Neural cell (in vitro differentiated cells): ENCODE measurements at regions not wholly inside any gene's neighbourhood (a gene's known extent, or its start where the extent isn't known, plus 50 kb on each side); places are given as distances from the start of the nearest gene placed in this dataset.

Source experiments
- H2AFZ ChIP-seq: fragments of 200-600, 300-800 bp; sonication (generic), shearing (Covaris generic); 2 replicates; pipeline ENCODE4 v1.6.0; 2014; ENCODE audit warnings: low read depth, mild to moderate bottlenecking, antibody characterized with exemption, low read length, moderate library complexity
- H3F3A ChIP-seq: fragments of 200-600 bp; shearing (Covaris generic); 2 replicates; pipeline ENCODE4 v1.6.1; 2016; ENCODE audit warnings: mild to moderate bottlenecking, moderate library complexity, mixed read lengths, antibody characterized with exemption, low read length; ENCODE audit not compliant: insufficient read depth, poor library complexity, severe bottlenecking
- H3K27ac ChIP-seq: fragments of 200-600, 300-800 bp; sonication (generic), shearing (Covaris generic); 2 replicates; pipeline ENCODE4 v1.5.1; 2014; ENCODE audit warnings: mild to moderate bottlenecking, low read length, moderate library complexity
- H3K27me3 ChIP-seq: fragments of 300-800, 200-600 bp; sonication (generic), shearing (Covaris generic); 2 replicates; pipeline ENCODE4 v1.6.0; 2014; ENCODE audit warnings: mild to moderate bottlenecking, low read depth, low read length, moderate library complexity; ENCODE audit not compliant: insufficient read depth
- H3K36me3 ChIP-seq: fragments of 300-800, 200-600 bp; sonication (generic), shearing (Covaris generic); 2 replicates; pipeline ENCODE4 v1.5.1; 2014; ENCODE audit warnings: mild to moderate bottlenecking, antibody characterized with exemption, low read length, moderate library complexity; ENCODE audit not compliant: insufficient read depth
- H3K4me2 ChIP-seq: fragments of 300-800, 200-600 bp; sonication (generic), shearing (Covaris generic); 2 replicates; pipeline ENCODE4 v1.6.0; 2014; ENCODE audit warnings: mild to moderate bottlenecking, low read length
- H3K4me3 ChIP-seq: fragments of 300-800, 200-600 bp; sonication (generic), shearing (Covaris generic); 2 replicates; pipeline ENCODE4 v1.5.1; 2014; ENCODE audit warnings: mild to moderate bottlenecking, low read length, moderate library complexity
- H3K79me2 ChIP-seq: fragments of 200-600 bp; shearing (Covaris generic); replicated peaks from 2 replicates; pipeline ENCODE4 v1.6.0; 2014; ENCODE audit warnings: mild to moderate bottlenecking, low read length, moderate library complexity; ENCODE audit not compliant: insufficient read depth
- H3K9ac ChIP-seq: fragments of 300-800, 200-600 bp; sonication (generic), shearing (Covaris generic); 2 replicates; pipeline ENCODE4 v1.6.1; 2016; ENCODE audit warnings: mild to moderate bottlenecking, low read length, mixed read lengths
- H3K9me2 ChIP-seq: fragments of 200-600 bp; shearing (Covaris generic); 2 replicates; pipeline ENCODE4 v1.6.1; 2016; ENCODE audit warnings: mild to moderate bottlenecking, low read length, mixed read lengths; ENCODE audit not compliant: insufficient read depth
- H3K9me3 ChIP-seq: fragments of 200-600, 300-800 bp; sonication (generic), shearing (Covaris generic); 2 replicates; pipeline ENCODE4 v1.6.1; 2016; ENCODE audit warnings: mild to moderate bottlenecking, mixed run types, low read length, moderate library complexity, mixed read lengths
- H4K20me1 ChIP-seq: fragments of 200-600 bp; shearing (Covaris generic); 2 replicates; pipeline ENCODE4 v1.6.1; 2016; ENCODE audit warnings: mild to moderate bottlenecking, mixed run types; ENCODE audit not compliant: insufficient read depth
- EP300 ChIP-seq: fragments of 450-650 bp; conservative IDR thresholded peaks from 2 replicates; pipeline ENCODE4 v1.6.1; 2014; ENCODE audit warnings: antibody characterized with exemption, mild to moderate bottlenecking, moderate library complexity; ENCODE audit not compliant: poor library complexity, severe bottlenecking
- EZH2 ChIP-seq: fragments of 200-600, 300-800 bp; shearing (Covaris generic), sonication (generic); IDR thresholded peaks from 2 replicates; pipeline ENCODE4 v1.6.1; 2014; ENCODE audit warnings: antibody characterized with exemption, low read length, borderline replicate concordance, mild to moderate bottlenecking; ENCODE audit not compliant: insufficient read depth, poor library complexity, severe bottlenecking
- MXI1 ChIP-seq: fragments of 450-650 bp; conservative IDR thresholded peaks from 2 replicates; pipeline ENCODE4 v1.6.1; 2014; ENCODE audit warnings: antibody characterized with exemption, mild to moderate bottlenecking; ENCODE audit not compliant: poor library complexity, severe bottlenecking
- POLR2AphosphoS5 ChIP-seq: IDR thresholded peaks from 2 replicates; pipeline ENCODE4 v1.6.1; 2012
- RAD21 ChIP-seq: fragments of 450-650 bp; conservative IDR thresholded peaks from 2 replicates; pipeline ENCODE4 v1.6.1; 2014; ENCODE audit warnings: antibody characterized with exemption, mild to moderate bottlenecking, moderate library complexity
- SMC3 ChIP-seq: fragments of 450-650 bp; conservative IDR thresholded peaks from 2 replicates; pipeline ENCODE4 v1.6.1; 2014; ENCODE audit warnings: antibody characterized with exemption, mild to moderate bottlenecking, moderate library complexity; ENCODE audit not compliant: poor library complexity
- TAF1 ChIP-seq: IDR thresholded peaks from 2 replicates; pipeline ENCODE4 v1.6.1; 2012; ENCODE audit warnings: low read depth
- TF ChIP-seq, protein P1 (sequence below): IDR thresholded peaks from 2 replicates; pipeline ENCODE4 v1.6.1; 2012; ENCODE audit warnings: borderline replicate concordance
- TF ChIP-seq, protein P2 (sequence below): fragments of 450-650 bp; IDR thresholded peaks from 2 replicates; pipeline ENCODE4 v1.5.1; 2014; ENCODE audit warnings: antibody characterized with exemption, mild to moderate bottlenecking, moderate library complexity; ENCODE audit not compliant: poor library complexity, severe bottlenecking

DNA sequence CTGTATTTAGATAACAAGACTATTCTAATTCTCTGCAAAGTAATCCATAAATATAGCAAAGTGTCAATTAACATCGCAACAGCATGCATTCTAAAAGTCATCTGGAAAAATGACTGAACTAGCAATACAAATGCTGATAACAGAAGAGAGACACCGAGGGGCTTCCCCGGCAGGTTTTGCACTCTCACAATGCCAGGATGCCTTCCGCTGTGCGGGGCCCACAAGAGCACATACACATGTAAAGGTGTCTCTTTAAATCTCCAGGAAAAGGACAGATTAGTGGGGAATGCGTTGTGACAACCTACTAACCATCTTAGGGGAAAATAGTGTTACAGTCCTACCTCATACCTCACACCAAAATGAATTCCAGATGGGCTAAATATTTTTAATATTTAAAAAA is 86.9 kb downstream of the CXCL12 start:
- Histone ChIP-seq H3K9ac (no peak overlapping the region), H3K4me2 (no peak overlapping the region), H3K9me2 (no peaks in the 10 kb centered on the region), H4K20me1 (no peaks in the 10 kb centered on the region), H3K27ac (no peak overlapping the region), H3K36me3 (no peaks in the 10 kb centered on the region), H3K27me3 (no peaks in the 10 kb centered on the region), H3K79me2 (no peaks in the 10 kb centered on the region), H2AFZ (no peak overlapping the region), H3F3A (no peaks in the 10 kb centered on the region), H3K4me3 (no peak overlapping the region), H3K9me3 (no peaks in the 10 kb centered on the region)
- TF ChIP-seq, protein P1, sequence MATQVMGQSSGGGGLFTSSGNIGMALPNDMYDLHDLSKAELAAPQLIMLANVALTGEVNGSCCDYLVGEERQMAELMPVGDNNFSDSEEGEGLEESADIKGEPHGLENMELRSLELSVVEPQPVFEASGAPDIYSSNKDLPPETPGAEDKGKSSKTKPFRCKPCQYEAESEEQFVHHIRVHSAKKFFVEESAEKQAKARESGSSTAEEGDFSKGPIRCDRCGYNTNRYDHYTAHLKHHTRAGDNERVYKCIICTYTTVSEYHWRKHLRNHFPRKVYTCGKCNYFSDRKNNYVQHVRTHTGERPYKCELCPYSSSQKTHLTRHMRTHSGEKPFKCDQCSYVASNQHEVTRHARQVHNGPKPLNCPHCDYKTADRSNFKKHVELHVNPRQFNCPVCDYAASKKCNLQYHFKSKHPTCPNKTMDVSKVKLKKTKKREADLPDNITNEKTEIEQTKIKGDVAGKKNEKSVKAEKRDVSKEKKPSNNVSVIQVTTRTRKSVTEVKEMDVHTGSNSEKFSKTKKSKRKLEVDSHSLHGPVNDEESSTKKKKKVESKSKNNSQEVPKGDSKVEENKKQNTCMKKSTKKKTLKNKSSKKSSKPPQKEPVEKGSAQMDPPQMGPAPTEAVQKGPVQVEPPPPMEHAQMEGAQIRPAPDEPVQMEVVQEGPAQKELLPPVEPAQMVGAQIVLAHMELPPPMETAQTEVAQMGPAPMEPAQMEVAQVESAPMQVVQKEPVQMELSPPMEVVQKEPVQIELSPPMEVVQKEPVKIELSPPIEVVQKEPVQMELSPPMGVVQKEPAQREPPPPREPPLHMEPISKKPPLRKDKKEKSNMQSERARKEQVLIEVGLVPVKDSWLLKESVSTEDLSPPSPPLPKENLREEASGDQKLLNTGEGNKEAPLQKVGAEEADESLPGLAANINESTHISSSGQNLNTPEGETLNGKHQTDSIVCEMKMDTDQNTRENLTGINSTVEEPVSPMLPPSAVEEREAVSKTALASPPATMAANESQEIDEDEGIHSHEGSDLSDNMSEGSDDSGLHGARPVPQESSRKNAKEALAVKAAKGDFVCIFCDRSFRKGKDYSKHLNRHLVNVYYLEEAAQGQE, result no peak
- TF ChIP-seq MXI1, result no peak
- TF ChIP-seq, protein P2, sequence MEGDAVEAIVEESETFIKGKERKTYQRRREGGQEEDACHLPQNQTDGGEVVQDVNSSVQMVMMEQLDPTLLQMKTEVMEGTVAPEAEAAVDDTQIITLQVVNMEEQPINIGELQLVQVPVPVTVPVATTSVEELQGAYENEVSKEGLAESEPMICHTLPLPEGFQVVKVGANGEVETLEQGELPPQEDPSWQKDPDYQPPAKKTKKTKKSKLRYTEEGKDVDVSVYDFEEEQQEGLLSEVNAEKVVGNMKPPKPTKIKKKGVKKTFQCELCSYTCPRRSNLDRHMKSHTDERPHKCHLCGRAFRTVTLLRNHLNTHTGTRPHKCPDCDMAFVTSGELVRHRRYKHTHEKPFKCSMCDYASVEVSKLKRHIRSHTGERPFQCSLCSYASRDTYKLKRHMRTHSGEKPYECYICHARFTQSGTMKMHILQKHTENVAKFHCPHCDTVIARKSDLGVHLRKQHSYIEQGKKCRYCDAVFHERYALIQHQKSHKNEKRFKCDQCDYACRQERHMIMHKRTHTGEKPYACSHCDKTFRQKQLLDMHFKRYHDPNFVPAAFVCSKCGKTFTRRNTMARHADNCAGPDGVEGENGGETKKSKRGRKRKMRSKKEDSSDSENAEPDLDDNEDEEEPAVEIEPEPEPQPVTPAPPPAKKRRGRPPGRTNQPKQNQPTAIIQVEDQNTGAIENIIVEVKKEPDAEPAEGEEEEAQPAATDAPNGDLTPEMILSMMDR, result no peak
- TF ChIP-seq SMC3, result no peak
- TF ChIP-seq RAD21, result no peak
- TF ChIP-seq EZH2, result no peak
- TF ChIP-seq TAF1, result no peak
- no peak for TF ChIP-seq EP300
- TF ChIP-seq POLR2AphosphoS5, result no peak

DNA sequence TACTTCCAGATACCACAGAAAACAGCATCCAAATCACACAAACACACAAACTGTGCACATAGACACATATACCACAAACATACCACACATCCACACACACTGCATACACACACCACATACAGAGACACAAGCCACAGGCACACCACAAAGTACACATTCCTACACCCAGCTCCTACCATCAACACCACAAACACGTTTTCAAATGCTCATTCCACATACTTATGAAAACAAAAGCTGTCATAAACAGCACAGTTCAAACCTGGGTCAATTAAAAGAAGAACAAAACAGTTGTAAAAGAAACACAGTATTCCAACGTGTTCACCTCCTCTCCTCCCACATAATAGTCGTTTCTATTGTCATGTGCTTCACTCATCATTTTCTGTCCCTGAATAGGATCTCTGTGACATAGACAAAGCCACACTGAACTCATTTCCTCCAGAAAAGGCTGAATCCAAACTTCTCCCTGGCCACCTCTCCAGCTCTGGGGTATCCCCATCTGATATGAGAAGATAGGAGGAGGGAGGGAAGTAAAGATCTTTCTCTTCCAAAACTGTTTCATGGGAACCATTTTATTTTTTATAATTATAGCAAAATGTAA is 89.2 kb downstream of the CXCL12 start:
- Histone ChIP-seq H3K27me3 (no peaks in the 10 kb centered on the region), H3K79me2 (no peaks in the 10 kb centered on the region), H3K36me3 (no peaks in the 10 kb centered on the region), H3K4me2 (no peak overlapping the region), H3K9me2 (no peaks in the 10 kb centered on the region), H3K4me3 (no peak overlapping the region), H4K20me1 (no peaks in the 10 kb centered on the region), H3K9ac (no peak overlapping the region), H3K9me3 (no peaks in the 10 kb centered on the region), H2AFZ (no peak overlapping the region), H3K27ac (no peak overlapping the region), H3F3A (no peaks in the 10 kb centered on the region)
- TF ChIP-seq EP300 (no peak), SMC3 (no peak), MXI1 (no peak), EZH2 (no peak), RAD21 (no peak), POLR2AphosphoS5 (no peak), TAF1 (no peak)
- TF ChIP-seq, protein P2, result no peak
- TF ChIP-seq, protein P1, result no peak
